IMR-90 (cell line): ENCODE measurements at regions not wholly inside any gene's neighbourhood (a gene's known extent, or its start where the extent isn't known, plus 50 kb on each side); places are given as distances from the start of the nearest gene placed in this dataset.

Experiments
- ATAC-seq: fragments of 200-7000 bp; cut with Tn5 transposase; 2 replicates; pipeline ENCODE4 v1.9.1; 2020; ENCODE audit warnings: low read depth, mild to moderate bottlenecking, moderate library complexity
- BruUV-seq: library from RNA; stranded (reverse); fragments of 400-500 nt; replicated peaks from 2 replicates; lab custom pipeline; 2021; lab: Mats Ljungman, UMichigan
- CTCF ChIA-PET: fragments of 300-600 bp; formaldehyde crosslinking; extraction: SDS; loops from one replicate; lab custom pipeline; 2021; ENCODE audit warnings: antibody characterized with exemption; lab: Yijun Ruan, JAX
- POLR2A ChIA-PET: fragments of 300-600 bp; sonication (Branson Sonifier 250); formaldehyde crosslinking; loops from one replicate; lab custom pipeline; 2022; ENCODE audit warnings: antibody characterized with exemption; ENCODE audit not compliant: unreplicated experiment; lab: Charles Lee
- DNase-seq: peaks from one replicate; pipeline ENCODE4 v3.0.0; 2013
- H2AFZ ChIP-seq: replicated peaks from 2 replicates; pipeline ENCODE3; 2013; ENCODE audit warnings: low read length, mild to moderate bottlenecking; ENCODE audit not compliant: poor library complexity
- H2AK5ac ChIP-seq: 2 replicates; pipeline ENCODE4 v1.6.1; 2013; ENCODE audit warnings: low read depth, low read length, inconsistent platforms
- H2AK9ac ChIP-seq: replicated peaks from 2 replicates; pipeline ENCODE3; 2013; ENCODE audit warnings: mild to moderate bottlenecking, low read depth, low read length, moderate library complexity; ENCODE audit not compliant: poor library complexity
- H2BK120ac ChIP-seq: 2 replicates; pipeline ENCODE4 v1.6.1; 2013; ENCODE audit warnings: low read depth, low read length, inconsistent platforms
- H2BK15ac ChIP-seq: 3 replicates; pipeline ENCODE4 v1.6.1; 2013; ENCODE audit warnings: low read depth, low read length, inconsistent platforms
- H2BK20ac ChIP-seq: 2 replicates; pipeline ENCODE4 v1.6.1; 2013; ENCODE audit warnings: low read depth, mild to moderate bottlenecking, inconsistent platforms, low read length, moderate library complexity
- H2BK5ac ChIP-seq: 2 replicates; pipeline ENCODE4 v1.6.1; 2013; ENCODE audit warnings: mild to moderate bottlenecking, low read depth, low read length, inconsistent platforms; ENCODE audit not compliant: poor library complexity, severe bottlenecking
- H3K14ac ChIP-seq: replicated peaks from 2 replicates; pipeline ENCODE4 v1.6.1; 2013; ENCODE audit warnings: low read depth, low read length, inconsistent platforms
- H3K18ac ChIP-seq: 2 replicates; pipeline ENCODE4 v1.6.1; 2013; ENCODE audit warnings: low read depth, low read length, control low read depth
- H3K23ac ChIP-seq: 2 replicates; pipeline ENCODE4 v1.6.1; 2013; ENCODE audit warnings: low read depth, low read length, inconsistent platforms
- H3K27ac ChIP-seq: 2 replicates; pipeline ENCODE4 v1.5.1; 2013; ENCODE audit warnings: mild to moderate bottlenecking, control low read depth, low read length; ENCODE audit not compliant: insufficient read depth
- H3K27me3 ChIP-seq: 2 replicates; pipeline ENCODE4 v1.6.1; 2013; ENCODE audit warnings: low read length; ENCODE audit not compliant: control insufficient read depth, insufficient read depth
- H3K36me3 ChIP-seq: 2 replicates; pipeline ENCODE4 v1.6.1; 2013; ENCODE audit warnings: low read length, mixed read lengths; ENCODE audit not compliant: control insufficient read depth, insufficient read depth
- H3K4ac ChIP-seq: 2 replicates; pipeline ENCODE4 v1.6.1; 2013; ENCODE audit warnings: low read depth, low read length, inconsistent platforms
- H3K4me1 ChIP-seq: 2 replicates; pipeline ENCODE4 v1.6.1; 2013; ENCODE audit warnings: low read length, mixed read lengths; ENCODE audit not compliant: control insufficient read depth, insufficient read depth
- H3K4me2 ChIP-seq: 2 replicates; pipeline ENCODE4 v1.6.1; 2013; ENCODE audit warnings: low read depth, mild to moderate bottlenecking, control low read depth, low read length, moderate library complexity
- H3K4me3 ChIP-seq: 2 replicates; pipeline ENCODE4 v1.5.1; 2013; ENCODE audit warnings: low read depth, mild to moderate bottlenecking, control low read depth, low read length, moderate library complexity; ENCODE audit not compliant: insufficient read depth
- H3K56ac ChIP-seq: 2 replicates; pipeline ENCODE4 v1.6.1; 2013; ENCODE audit warnings: low read length, inconsistent platforms; ENCODE audit not compliant: insufficient read depth; ENCODE audit errors: extremely low read depth
- H3K79me1 ChIP-seq, 2 experiments: 2 replicates each; pipeline ENCODE4 v1.6.1; 2013; ENCODE audit warnings: low read length in 2 of 2, inconsistent platforms in 1 of 2, low read depth in 1 of 2
- H3K9ac ChIP-seq: 2 replicates; pipeline ENCODE4 v1.6.1; 2013; ENCODE audit warnings: low read depth, low read length, control low read depth
- H3K9me1 ChIP-seq: 2 replicates; pipeline ENCODE4 v1.6.1; 2013; ENCODE audit warnings: low read length, inconsistent platforms; ENCODE audit not compliant: insufficient read depth
- H3K9me3 ChIP-seq: 2 replicates; pipeline ENCODE4 v1.6.1; 2013; ENCODE audit warnings: low read length; ENCODE audit not compliant: control insufficient read depth, insufficient read depth
- H4K20me1 ChIP-seq: 2 replicates; pipeline ENCODE4 v1.6.1; 2013; ENCODE audit warnings: low read length, inconsistent platforms; ENCODE audit not compliant: insufficient read depth
- H4K5ac ChIP-seq: 2 replicates; pipeline ENCODE4 v1.6.1; 2013; ENCODE audit warnings: mild to moderate bottlenecking, low read depth, low read length, control low read depth
- H4K8ac ChIP-seq, 2 experiments: 2 replicates each; pipeline ENCODE4 v1.6.1; 2013; ENCODE audit warnings: low read depth in 2 of 2, low read length in 2 of 2, control low read depth in 1 of 2, inconsistent platforms in 1 of 2
- H4K91ac ChIP-seq: 2 replicates; pipeline ENCODE4 v1.6.1; 2013; ENCODE audit warnings: low read depth, low read length, inconsistent platforms; ENCODE audit not compliant: insufficient read depth
- BHLHE40 ChIP-seq: fragments of 150-350 bp; IDR thresholded peaks from 2 replicates; pipeline ENCODE4 v1.6.1; 2016; ENCODE audit warnings: mild to moderate bottlenecking, low read depth, low read length
- CHD1 ChIP-seq: IDR thresholded peaks from 2 replicates; pipeline ENCODE4 v1.6.1; 2012; ENCODE audit warnings: low read depth, low read length, improper control_type of control experiment
- CTCF ChIP-seq: conservative IDR thresholded peaks from 2 replicates; pipeline ENCODE4 v1.5.1; 2012; ENCODE audit warnings: mild to moderate bottlenecking, low read depth, low read length, improper control_type of control experiment
- FOS ChIP-seq: fragments of 150-350 bp; IDR thresholded peaks from 2 replicates; pipeline ENCODE4 v1.6.1; 2016; ENCODE audit warnings: low read depth, low read length
- MAFK ChIP-seq: IDR thresholded peaks from 2 replicates; pipeline ENCODE4 v1.6.1; 2012; ENCODE audit warnings: low read depth, low read length, improper control_type of control experiment
- MAZ ChIP-seq: IDR thresholded peaks from 2 replicates; pipeline ENCODE4 v1.6.1; 2012; ENCODE audit warnings: low read depth, mild to moderate bottlenecking, low read length, improper control_type of control experiment, moderate library complexity, borderline replicate concordance
- MXI1 ChIP-seq: IDR thresholded peaks from 2 replicates; pipeline ENCODE4 v1.6.1; 2012; ENCODE audit warnings: low read depth, mild to moderate bottlenecking, low read length, moderate library complexity, borderline replicate concordance
- POLR2A ChIP-seq: IDR thresholded peaks from 2 replicates; pipeline ENCODE4 v1.6.1; 2012; ENCODE audit warnings: mild to moderate bottlenecking, low read depth, low read length
- RAD21 ChIP-seq: IDR thresholded peaks from 2 replicates; pipeline ENCODE4 v1.6.1; 2012; ENCODE audit warnings: low read length, improper control_type of control experiment
- RCOR1 ChIP-seq: IDR thresholded peaks from 2 replicates; pipeline ENCODE4 v1.6.1; 2012; ENCODE audit warnings: mild to moderate bottlenecking, low read length, improper control_type of control experiment; ENCODE audit not compliant: insufficient replicate concordance
- RFX5 ChIP-seq: IDR thresholded peaks from 2 replicates; pipeline ENCODE4 v1.8.0; 2012; ENCODE audit warnings: low read depth, mild to moderate bottlenecking, low read length, moderate library complexity
- SMC3 ChIP-seq: fragments of 150-350 bp; IDR thresholded peaks from 2 replicates; pipeline ENCODE4 v1.6.1; 2016; ENCODE audit warnings: low read depth, mild to moderate bottlenecking, antibody characterized with exemption, low read length, moderate library complexity
- WGBS, 2 experiments: methylation state at CpG; one replicate each; pipeline versions ENCODE4 v1.1.5 to v1.1.7; 2013; ENCODE audit warnings: missing lambda C conversion rate in 2 of 2; ENCODE audit not compliant: insufficient read length in 1 of 2; ENCODE audit errors: extremely low coverage in 2 of 2; 5-methylcytosine and 5-hydroxymethylcytosine counted together
- dilution Hi-C: fragments of 300-500 bp; cut with HindIII; formaldehyde crosslinking; loops from one replicate; pipeline ENCODE4 v1.14.3; 2018; ENCODE audit warnings: low sequenced_read_pairs; ENCODE audit not compliant: unreplicated experiment
- in situ Hi-C: fragments of 300-500 bp; cut with MboI; formaldehyde crosslinking; loops from 3 replicates; pipeline ENCODE4 v1.14.3; 2019; ENCODE audit warnings: low sequenced_read_pairs, inconsistent platforms, mixed read lengths
- intact Hi-C: fragments of 100-400 bp; cut with micrococcal nuclease; formaldehyde crosslinking; loops from 2 replicates; pipeline ENCODE4 v1.10.0; 2022
- TF ChIP-seq, protein P1 (sequence below): fragments of 150-350 bp; IDR thresholded peaks from 2 replicates; pipeline ENCODE4 v1.6.1; 2017; ENCODE audit warnings: mild to moderate bottlenecking, antibody characterized with exemption, low read length, low read depth

GRCh38 chr9:94207781-94208180 is 51.3 kb upstream of the ZNF169 start:
- Histone ChIP-seq H2BK15ac (no peak overlapping the region), H3K23ac (no peak overlapping the region), H2BK5ac (no peak overlapping the region), H3K4me3 (no peak overlapping the region), H3K18ac (no peak overlapping the region), H2AFZ (no peak overlapping the region), H4K91ac (no peak overlapping the region), H3K4me1 (peaks cover 2% of the 10 kb centered on the region), H3K56ac (no peak overlapping the region), H3K27ac (no peak overlapping the region), H2AK9ac (no peak overlapping the region), H3K14ac (no peak overlapping the region), H2AK5ac (no peak overlapping the region), H3K9ac (no peak overlapping the region), H4K20me1 (no peaks in the 10 kb centered on the region), H3K9me1 (no peaks in the 10 kb centered on the region), H3K9me3 (peaks cover 5% of the 10 kb centered on the region), H2BK20ac (no peak overlapping the region), H3K36me3 (no peaks in the 10 kb centered on the region), H4K5ac (no peak overlapping the region), H2BK120ac (no peak overlapping the region), H3K79me1 (no peaks in the 10 kb centered on the region), H3K4ac (no peak overlapping the region), H4K8ac (no peak overlapping the region), H3K27me3 (no peaks in the 10 kb centered on the region), H3K4me2 (no peak overlapping the region)
- ATAC-seq: no peak
- no CpG with 5 or more reads among the region's 1 CpG for WGBS, 2 experiments
- POLR2A ChIA-PET: no interaction called here
- BruUV-seq: no TSS peak
- TF ChIP-seq MXI1 (no peak), CHD1 (no peak), SMC3 (no peak), POLR2A (no peak), CTCF (no peak), FOS (no peak), RAD21 (no peak), RCOR1 (no peak), MAZ (no peak), MAFK (no peak), RFX5 (no peak), BHLHE40 (no peak)
- TF ChIP-seq, protein P1, sequence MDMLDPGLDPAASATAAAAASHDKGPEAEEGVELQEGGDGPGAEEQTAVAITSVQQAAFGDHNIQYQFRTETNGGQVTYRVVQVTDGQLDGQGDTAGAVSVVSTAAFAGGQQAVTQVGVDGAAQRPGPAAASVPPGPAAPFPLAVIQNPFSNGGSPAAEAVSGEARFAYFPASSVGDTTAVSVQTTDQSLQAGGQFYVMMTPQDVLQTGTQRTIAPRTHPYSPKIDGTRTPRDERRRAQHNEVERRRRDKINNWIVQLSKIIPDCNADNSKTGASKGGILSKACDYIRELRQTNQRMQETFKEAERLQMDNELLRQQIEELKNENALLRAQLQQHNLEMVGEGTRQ: no peak
- in situ Hi-C loops: loop anchor here (5.0 kb wide), 1 partner anchor 195 kb away; no protein-coding TSS in a partner anchor
- no peak for DNase-seq
- intact Hi-C loops: no loop called here
- CTCF ChIA-PET: interaction anchor here (0.6 kb wide), 1 partner anchor 67 kb away, joined by 3 read pairs; no protein-coding TSS in a partner anchor
- dilution Hi-C loops: no loop called here
